Cardiac fibroblast (primary cell): ENCODE measurements at regions not wholly inside any gene's neighbourhood (a gene's known extent, or its start where the extent isn't known, plus 50 kb on each side); places are given as distances from the start of the nearest gene placed in this dataset.

Experiments used
- DNase-seq, 2 donors: peaks; one replicate each; pipeline versions ENCODE4 v3.0.0 to v3.0.0-alpha.2; 2010; ENCODE audit warnings: low read depth in 2 of 2
- H3K4me3 ChIP-seq, 2 donors: replicated peaks in 1 of 2; 1 replicate in 1 of 2; 2 replicates in 1 of 2; pipeline ENCODE4 v1.5.1; 2011; ENCODE audit warnings: low read depth in 2 of 2, low read length in 2 of 2, mild to moderate bottlenecking in 2 of 2, moderate library complexity in 1 of 2
- TF ChIP-seq, protein P1 (sequence below): IDR thresholded peaks from one replicate; pipeline ENCODE4 v1.5.1; 2011; ENCODE audit warnings: low read depth, mild to moderate bottlenecking, low read length, inconsistent platforms

DNA sequence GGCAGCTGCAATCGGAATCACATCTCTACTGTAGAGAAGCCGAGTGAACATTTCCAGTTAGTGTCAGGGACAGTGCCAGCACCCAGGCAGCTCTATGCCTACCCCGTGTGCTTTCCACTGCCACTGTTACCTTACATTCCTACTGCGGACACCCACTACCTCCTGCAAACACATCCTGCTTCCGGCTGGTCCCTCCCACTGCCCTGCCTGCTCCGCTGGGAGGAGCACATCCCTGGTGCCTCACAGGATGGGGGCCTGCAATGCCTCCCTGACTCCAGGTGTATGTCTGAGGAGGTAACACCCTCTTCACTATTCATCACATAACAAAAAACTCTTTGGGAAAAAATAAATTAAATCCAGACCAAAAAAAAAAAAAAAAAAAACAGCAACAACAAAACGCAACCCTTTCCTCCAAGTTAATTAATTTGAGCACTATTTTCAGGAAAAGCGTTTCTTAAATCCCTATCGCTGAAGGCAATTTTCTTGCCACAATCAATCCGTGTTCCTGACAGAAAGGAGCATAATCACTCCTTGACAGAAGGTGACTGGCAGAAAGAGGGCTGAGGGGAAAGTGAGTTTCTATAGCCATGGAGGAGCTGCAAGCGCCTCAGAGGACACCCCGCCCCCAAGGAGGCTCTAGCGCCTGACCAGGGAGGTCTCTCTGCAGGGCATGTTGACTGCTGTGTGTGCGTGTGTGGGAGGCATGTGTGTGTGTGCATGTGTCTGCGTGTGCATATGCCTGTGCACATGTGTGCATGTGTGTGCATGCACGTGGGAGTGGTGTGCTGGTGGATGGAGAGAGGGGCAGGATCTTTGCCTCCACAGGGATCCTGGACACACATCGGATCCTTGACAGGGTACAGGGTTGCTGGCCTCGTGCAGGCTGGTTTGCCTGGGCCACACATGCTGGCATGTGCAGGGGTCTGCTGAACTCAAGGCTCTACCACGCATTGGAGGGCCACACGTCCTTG lies 134.8 kb upstream of the NTM start:
- DNase-seq: no peak
- H3K4me3 ChIP-seq: no peak overlapping the region
- TF ChIP-seq, protein P1, sequence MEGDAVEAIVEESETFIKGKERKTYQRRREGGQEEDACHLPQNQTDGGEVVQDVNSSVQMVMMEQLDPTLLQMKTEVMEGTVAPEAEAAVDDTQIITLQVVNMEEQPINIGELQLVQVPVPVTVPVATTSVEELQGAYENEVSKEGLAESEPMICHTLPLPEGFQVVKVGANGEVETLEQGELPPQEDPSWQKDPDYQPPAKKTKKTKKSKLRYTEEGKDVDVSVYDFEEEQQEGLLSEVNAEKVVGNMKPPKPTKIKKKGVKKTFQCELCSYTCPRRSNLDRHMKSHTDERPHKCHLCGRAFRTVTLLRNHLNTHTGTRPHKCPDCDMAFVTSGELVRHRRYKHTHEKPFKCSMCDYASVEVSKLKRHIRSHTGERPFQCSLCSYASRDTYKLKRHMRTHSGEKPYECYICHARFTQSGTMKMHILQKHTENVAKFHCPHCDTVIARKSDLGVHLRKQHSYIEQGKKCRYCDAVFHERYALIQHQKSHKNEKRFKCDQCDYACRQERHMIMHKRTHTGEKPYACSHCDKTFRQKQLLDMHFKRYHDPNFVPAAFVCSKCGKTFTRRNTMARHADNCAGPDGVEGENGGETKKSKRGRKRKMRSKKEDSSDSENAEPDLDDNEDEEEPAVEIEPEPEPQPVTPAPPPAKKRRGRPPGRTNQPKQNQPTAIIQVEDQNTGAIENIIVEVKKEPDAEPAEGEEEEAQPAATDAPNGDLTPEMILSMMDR: no peak

DNA sequence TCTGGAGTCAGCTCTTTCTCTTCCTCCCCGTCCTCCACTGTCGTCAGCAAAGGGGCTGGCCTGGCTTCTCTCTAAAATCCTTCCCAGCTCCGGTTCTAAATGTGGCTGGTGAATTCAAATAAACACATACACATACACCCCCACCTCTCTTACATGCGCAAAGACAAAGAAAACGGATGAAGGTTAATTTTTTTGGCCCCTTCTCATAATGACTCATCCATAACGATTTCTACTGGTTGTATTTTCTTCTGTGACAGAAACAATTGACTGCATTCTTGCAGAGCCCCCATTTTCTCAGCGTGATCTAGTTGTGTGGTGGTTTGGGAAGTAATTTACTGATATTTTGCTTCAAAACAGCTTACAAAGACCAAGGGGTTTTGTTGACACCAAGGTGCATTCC lies 130.0 kb upstream of the NTM start:
- no peak overlapping the region for H3K4me3 ChIP-seq
- TF ChIP-seq, protein P1: no peak
- no peak for DNase-seq

DNA sequence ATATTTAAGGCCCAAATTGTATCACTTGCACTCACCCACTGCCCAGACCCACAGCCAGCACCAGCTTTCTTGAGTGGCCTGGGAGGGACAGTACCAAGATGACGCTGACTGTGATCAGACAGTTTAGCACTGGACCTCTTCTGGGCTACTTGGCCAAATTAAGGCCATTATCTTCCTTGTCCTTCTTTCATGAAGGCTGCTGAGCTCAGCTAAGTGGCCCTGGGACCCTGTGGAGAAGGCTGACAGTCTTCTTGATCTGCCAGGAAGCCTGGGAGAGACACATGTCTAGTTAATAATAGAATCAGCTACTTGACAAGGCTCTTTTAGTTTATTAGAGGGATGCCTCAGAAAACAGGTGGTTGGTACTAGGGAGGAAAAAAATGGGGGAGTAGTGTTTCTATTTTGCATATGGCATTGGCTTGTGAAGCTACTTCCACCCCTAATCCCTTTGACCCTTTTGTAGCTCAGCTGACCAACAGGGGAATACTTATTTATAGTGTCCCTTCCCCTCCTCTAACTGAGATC lies 127.9 kb upstream of the NTM start:
- TF ChIP-seq, protein P1: no peak
- no peak for DNase-seq
- H3K4me3 ChIP-seq: no peak overlapping the region

DNA sequence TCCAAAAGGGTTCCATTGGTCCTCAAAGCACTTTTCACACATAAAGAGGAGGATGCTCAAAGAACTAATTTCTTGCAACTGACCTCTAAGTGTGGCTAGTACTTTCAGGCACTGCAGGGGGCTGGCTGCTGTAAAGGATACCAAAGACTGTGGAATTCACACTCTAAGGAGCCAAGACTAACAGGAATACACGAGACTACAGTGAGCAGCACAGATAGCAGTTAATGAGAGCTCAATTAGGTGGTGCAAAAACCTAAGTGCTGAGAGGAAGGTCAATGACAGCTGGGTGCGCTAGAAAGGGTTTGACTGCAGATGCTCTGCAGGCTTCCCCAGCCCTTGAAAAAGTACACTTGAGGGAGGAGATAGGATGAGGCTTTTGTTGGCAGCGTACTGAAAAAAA lies 124.3 kb upstream of the NTM start:
- no peak overlapping the region for H3K4me3 ChIP-seq
- DNase-seq: no peak
- TF ChIP-seq, protein P1: no peak

DNA sequence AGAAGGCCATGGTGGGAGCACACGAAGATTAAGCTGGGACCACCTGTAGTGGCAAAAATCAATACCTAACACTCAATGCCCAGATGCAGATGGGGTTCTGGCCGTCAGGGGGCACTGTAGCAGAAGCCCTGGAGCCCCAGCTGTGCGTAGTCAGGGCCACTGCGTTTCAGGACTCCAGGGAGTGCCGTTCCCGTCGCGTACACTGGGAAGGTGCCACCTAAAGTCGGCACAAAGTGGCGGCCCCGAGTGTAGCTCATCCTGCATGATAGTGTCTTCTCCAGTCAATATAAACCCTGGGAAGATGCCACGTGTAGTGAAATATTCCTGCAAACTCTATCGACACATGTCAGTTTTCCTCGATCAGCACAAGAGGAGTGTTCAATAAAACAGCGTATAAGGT lies 123.8 kb upstream of the NTM start:
- TF ChIP-seq, protein P1: peak; percentile 6
- no peak overlapping the region for H3K4me3 ChIP-seq
- DNase-seq: no peak

DNA sequence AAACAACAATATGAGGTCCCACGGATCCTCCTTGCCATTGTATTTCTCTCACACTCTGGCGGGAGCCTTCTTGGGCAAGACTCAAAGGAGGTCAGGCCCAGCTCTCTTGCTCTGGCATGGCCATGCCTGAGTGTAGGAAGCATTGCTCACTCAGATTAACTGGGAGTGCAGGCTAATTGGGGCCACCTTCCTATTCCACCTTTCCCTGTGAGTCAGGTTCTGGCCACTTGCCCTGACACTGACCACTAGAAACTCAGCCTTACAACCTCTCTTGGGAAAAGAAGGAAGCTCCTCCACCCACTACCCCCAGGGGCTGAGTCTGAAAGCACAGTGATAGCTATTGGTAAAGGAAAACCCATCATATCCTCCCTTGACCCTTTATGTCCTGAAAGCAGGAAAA lies 121.8 kb upstream of the NTM start:
- H3K4me3 ChIP-seq: no peak overlapping the region

More for the DNA sequence above, 121.8 kb upstream of the NTM start:
- no peak for DNase-seq
- TF ChIP-seq, protein P1: no peak
